ENCODE measurements at regions not wholly inside any gene's neighbourhood (a gene's known extent, or its start where the extent isn't known, plus 50 kb on each side); places are given as distances from the start of the nearest gene placed in this dataset.

DNA sequence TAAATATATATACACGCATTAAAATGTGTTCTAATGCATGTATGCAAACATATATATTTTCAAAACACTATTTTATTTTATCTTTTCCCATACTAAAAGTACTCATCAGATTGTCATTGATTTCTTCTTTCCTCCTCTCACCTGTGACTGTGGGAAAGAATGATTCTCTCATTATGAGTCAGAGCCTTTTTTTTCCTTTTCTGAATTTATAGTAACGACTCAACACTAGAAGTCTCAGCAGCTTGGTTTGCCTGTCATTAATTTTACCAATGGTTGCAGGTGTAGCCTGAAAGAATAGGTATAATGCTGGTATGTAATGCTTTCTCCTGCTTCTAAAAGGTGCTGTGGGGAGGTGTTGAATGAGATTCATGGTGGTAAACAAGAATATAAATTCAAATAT is 328.7 kb downstream of the UTRN start:
- TF ChIP-seq EP300 (IDR thresholded peaks at IDR 0.05) (no peak), POLR2A (IDR thresholded peaks at IDR 0.05) (no peak), CTCF (IDR thresholded peaks at IDR 0.05) (no peak), POLR2AphosphoS5 (IDR thresholded peaks at IDR 0.05) (no peak)

Data from upper lobe of left lung (tissue), 4 donors.